GM21723 (cell line): ENCODE measurements at regions not wholly inside any gene's neighbourhood (a gene's known extent, or its start where the extent isn't known, plus 50 kb on each side); places are given as distances from the start of the nearest gene placed in this dataset.
"Not testable (repeated sequence)": the region's sequence is repeated elsewhere in the genome, so short reads cannot be mapped to it uniquely, and the experiment has no call there.

Experiments used
- ATAC-seq: cut with Tn5 transposase; IDR thresholded peaks from one replicate; pipeline ENCODE4 v1.9.1; 2021; ENCODE audit warnings: mild to moderate bottlenecking, moderate library complexity; ENCODE audit not compliant: unreplicated experiment

DNA sequence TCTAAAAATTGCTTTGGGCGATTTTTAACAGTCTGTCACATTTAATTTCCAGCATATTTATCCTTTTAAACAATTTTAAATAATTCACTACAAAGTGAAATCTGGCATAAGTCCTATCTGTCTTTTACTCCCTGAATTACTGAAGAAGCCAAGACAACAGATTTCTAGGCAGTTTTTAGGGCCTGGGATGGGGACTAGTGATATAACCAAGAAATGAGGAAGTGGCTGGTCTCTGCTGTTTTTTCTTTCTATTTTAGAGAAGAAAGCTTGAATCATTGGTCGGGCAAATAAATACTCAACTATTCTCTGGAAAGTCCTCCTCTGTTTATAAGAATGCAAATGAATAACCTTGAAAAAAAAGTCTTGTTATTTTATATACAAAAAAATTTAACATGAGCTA is 79.7 kb upstream of the SSBP2 start:
- peak; percentile 66 for ATAC-seq

DNA sequence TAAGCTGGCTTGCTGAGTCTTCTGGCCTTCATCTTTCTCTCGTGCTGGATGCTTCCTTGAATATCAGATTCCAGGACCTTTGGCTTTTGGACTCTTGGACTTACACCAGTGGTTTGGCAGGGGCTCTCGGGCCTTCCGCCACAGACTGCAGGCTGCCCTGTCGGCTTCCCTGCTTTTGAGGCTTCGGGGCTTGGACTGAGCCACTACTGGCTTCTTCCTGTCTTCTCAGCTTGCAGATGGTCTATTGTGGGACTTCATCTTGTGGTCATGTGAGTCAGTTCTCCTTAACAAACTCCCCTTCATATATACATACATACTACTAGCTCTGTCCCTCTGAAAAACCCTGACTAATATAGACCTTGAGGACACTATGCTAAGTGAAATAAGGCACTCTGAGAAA is 78.3 kb upstream of the SSBP2 start:
- no peak for ATAC-seq

DNA sequence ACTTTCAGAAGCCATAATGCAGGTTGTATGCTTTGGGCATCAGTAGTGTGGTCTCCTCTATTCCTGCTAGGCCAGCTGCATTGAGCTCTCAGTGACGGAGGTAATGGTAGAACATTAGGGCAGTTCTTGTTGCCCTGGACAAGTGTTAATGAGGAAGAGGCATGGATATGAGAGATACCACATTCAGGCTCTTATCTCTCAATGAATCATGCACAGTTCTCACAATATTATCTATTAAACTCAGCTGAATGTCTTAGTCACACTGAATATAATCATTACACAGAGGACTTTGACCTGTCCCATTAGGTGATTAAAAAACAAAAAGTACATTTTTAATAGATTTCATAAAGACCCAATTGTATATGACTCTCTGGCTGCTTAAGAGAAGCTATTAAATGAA is 76.6 kb upstream of the SSBP2 start:
- ATAC-seq = no peak

DNA sequence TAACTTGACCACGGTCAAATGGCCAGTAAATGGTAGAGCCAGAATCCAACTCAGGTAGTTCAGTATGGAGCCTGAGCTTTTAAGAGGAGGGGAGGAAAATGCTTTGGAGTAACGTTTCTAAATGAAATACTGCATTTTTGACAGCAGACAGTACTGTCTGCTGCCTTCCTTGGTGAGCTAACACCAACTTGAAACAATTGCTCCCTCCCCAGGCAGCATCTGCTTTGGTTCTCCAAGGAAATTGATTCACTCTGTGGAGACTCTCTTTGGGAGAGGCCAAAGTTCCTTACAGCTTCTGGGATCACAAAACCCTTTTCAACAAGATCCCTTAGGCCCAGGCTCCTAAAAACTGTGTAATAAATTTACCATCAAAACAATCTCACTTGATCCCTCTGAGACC is 75.2 kb upstream of the SSBP2 start:
- no peak for ATAC-seq

DNA sequence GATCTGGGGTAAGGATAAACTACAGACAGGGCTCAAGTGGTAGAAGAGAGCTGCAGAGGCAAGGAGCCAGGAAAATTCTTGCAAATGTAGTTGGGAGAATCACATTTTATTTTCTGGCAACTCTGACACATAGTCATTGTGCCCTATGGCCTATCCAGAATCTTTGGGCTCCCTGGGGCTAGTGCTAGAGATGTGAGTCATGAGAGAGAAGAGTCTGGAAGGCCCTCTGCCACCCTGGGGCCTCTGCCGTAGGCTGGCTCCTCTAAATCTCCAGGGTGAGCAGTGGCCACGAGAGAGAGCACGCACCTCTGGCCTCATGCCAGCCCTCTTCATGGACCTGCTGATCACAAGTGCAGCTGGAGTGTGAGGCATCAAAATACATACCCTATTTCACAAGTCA is 74.3 kb upstream of the SSBP2 start:
- ATAC-seq = no peak

DNA sequence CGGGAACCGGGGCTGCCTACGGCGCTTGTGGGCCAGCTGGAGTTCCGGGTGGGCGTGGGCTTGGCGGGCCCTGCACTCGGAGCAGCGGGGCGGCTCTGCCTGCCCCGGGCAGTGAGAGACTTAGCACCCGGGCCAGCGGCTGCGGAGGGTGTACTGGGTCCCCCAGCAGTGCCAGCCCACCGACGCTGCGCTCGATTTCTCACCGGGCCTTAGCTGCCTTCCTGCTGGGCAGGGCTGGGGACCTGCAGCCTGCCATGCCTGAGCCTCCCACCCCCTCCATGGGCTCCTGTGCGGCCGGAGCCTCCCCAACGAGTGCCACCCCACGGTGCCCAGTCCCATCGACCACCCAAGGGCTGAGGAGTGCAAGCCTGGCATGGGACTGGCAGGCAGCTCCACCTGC is 72.8 kb upstream of the SSBP2 start:
- ATAC-seq = not testable (repeated sequence)

DNA sequence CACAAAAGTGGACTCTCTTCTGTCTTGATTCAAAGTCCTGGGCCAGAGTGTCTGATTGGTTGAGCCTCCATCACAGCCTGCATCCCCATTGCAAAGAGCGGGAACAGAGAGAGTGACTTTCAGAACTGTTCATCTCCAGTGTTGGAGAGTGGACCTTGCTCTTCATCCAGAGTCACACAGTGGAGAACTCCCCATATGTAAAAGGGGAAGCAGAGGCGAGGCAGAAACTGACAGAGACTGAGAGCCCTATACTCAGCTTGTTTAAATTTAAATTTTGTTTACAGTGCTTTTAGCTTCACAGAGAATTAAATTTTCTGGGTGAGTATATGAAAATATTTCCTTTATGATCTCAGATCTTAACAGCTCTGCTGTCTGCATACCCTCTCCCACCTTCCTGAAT is 70.0 kb upstream of the SSBP2 start:
- no peak for ATAC-seq

DNA sequence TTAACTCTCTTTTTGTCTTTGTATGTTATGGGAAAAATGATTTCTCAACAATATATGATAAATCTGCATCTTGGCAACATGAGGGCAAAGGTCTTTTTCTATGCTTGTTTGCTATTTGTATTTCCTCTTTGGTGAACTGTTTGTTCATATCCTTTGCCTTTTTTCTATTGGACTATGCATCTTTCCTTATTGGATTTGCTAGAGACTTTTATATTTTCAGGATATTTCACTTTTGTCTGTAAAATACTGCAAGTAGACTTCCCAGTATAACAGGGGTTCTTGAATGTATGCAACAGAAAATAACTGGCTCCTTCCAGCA is 69.4 kb upstream of the SSBP2 start:
- ATAC-seq = no peak

DNA sequence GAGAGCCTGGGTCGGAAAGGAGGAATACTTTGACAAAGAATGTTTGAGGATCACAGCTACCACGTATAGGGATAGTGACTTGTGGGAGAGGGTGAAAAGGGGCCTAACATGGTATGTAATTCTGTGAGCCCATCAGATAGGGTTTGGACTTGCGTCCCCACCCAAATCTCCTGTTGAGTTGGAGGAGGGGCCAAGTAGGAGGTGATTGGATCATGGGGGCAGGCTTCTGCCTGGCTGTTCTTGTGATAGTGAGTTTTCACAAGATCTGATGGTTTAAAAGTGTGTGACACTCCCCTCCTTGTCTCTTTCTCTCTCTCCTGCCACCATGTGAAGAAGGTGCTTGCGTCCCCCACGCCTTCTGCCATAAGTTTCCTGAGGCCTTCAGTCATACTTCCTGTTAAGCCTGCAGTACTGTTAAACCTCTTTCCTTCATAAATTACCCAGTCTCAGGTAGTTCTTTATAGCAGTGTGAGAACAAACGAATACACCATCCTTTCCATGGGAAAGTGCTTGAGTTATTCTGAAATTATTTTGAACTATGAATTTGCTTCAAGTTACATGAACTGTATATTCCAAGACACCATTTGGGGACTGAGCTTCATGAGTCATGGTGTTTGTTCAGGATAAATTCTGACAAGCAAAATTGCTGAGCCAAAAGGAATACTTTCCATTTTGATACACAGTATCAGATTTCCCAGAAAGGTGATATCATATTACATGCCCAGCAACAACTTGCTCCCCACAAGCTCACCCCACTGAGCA is 68.8 kb upstream of the SSBP2 start:
- ATAC-seq = no peak

DNA sequence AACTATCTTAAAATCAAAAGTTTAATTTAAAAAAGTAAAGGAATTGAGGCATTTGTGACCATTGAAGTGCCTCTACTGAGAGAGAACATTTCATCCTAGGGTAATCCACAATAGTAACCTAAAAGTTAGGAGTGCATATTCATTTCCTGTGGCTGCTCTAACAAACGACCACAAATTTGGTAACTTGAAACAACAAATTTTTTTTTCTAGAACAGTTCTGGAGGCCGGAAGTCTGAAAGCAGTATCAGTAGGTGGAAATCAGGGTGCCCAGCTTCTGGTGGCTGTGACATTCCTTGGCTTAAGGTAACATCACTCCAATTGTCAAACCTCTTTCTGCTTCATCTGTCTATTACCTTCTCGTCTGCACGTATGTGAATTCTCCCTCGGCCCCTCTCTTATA is 67.1 kb upstream of the SSBP2 start:
- no peak for ATAC-seq

DNA sequence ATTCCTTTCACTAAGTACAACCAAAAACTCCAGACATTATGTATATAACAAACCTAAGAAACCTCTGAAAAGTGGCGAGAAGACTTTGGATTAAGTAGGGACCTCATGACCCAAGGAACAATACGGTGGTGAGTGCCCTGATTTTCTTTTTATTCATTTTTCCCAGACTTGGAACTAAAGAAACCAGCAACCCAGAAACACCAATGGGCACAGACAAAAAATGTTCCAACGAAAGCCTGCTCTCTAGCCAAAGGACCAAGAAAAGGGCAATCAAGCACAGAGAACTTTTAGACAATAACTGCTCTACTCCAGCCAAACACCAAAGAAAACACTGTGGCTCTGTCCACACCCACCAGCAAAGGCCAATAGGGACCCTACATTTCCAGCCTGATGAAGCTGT is 66.2 kb upstream of the SSBP2 start:
- no peak for ATAC-seq

DNA sequence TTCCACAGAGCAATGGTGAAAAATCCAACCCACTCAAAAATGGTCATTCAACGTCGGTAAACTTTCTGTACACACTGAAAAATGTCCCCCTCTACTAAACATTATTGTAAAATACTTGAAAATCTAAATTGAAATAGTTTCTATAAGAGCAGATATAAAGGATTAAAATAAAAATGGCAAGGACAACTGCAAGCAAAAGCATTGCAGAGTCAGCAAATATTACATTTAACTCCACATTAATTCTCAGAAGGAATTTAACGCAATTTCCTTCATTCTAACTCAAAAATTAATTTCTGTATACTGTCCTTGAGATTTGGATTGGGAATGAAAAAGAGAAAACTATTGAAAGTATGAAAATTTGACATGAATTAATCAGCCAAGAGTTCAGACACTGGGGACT is 64.4 kb upstream of the SSBP2 start:
- ATAC-seq = no peak

DNA sequence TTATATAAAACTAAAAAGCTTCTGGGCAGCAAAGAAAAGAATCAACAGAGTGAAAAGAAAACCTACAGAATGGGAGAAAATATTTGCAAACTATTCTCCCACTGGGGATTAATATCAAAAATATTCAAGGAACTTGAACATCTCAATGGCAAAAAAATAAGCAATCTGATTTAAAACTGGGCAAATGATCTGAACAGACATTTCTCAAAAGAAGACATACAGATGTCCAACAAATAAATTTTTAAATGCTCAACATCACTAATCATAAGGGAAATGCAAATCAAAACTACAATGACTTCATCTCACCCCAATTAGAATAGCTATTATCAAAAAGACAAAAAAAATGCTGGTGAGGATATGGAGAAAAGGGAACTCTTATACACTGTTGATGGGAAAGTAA is 57.2 kb upstream of the SSBP2 start:
- ATAC-seq = no peak

DNA sequence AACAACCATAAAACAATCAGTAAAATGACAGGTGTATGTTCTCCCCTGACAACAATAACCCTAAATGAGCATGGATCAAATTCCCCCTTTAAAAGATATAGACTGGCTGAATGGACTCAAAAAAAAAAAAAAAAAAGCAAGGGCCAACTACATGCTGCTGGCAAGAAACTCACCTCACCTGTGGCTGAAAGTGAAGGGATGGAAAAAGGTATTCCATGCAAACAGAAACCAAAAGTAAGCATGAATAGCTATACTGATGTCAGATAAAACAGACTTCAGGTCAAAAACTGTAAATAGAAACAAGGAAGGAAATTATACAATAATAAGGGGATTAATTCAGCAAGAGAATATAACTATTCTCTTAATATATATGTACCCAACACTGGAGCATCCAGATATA is 54.2 kb upstream of the SSBP2 start:
- ATAC-seq = no peak

DNA sequence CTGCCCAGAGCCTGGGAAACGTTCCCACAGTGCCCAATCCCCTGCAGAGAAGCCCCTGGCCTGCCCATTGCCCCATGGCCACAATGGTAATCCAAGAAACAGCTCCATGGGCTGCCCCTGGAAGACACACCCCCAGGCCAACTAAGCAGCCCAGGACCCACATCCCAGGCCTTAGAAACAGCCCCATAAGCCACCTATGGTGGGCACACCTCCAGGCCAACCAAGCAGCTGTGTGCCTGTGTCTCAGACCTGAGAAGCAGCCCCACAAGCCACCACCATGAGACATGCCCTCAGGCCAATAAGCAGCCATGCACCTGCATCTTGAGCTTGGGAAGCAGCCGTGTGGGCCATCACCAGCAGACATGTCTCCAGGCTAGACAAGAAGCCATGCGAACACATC is 52.9 kb upstream of the SSBP2 start:
- ATAC-seq = no peak

DNA sequence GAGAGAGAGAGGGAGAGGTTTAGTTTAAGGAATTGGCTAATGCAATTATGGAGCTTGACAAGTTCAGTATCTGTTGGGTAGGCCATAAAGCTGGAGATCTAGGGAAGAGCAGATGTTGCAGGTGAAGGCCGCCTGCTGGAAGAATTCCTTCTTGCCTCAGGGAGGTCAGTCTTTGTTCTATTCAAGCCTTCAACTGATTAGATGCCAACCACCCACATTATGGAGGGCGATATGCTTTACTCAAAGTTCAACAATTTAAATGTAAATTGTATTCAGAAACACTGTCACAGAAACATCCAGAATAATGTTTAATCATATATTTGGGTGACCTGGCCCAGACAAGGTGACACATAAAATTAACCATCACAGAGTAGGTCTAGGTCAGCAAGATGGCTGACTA is 51.7 kb upstream of the SSBP2 start:
- no peak for ATAC-seq

DNA sequence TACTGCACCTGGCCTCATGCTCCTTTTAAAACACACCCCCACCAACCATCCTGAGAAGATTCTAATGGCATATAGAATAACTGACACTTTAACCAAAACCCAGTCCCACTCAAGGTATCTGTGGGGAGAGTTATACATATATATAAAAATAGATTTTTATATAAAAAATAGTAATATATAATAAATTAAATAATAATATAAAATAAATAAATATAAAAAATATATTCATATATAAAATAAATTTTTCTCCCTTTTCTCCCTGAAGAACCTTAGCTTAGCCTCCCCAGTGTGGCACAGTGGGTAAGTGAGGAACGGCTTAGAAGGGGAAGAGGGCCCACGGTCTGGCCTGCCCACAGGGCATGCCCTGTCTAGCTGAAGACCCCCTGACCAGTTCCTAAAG is 51.1 kb upstream of the SSBP2 start:
- ATAC-seq = no peak

DNA sequence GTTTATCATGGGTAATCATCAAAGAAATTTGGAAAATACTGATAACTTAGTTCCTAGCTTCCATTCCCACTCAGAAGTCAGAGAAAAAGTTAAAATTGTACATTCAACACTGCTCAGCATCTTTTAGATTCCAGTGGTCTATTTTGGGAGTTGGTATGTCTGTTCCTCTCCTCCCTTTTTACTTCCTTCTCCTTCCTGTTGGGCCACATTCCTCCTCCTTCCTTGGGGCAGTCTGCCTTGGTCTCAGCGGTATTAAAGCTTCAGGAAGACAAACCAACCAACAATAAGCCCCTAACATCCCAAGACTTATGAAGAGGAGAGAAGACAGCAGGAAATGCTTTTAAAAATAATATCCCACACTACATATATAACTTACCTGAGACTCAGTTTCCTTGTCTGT is 49.9 kb upstream of the SSBP2 start:
- no peak for ATAC-seq
